H1 (cell line): ENCODE measurements at regions not wholly inside any gene's neighbourhood (a gene's known extent, or its start where the extent isn't known, plus 50 kb on each side); places are given as distances from the start of the nearest gene placed in this dataset.

Experiments used
- CTCF ChIA-PET: fragments of 300-600 bp; sonication (Branson Sonifier 250); formaldehyde crosslinking; loops from one replicate; lab custom pipeline; 2021; ENCODE audit not compliant: partially characterized antibody; lab: Charles Lee
- POLR2A ChIA-PET: fragments of 300-600 bp; sonication (Branson Sonifier 250); formaldehyde crosslinking; loops from one replicate; lab custom pipeline; 2021; ENCODE audit warnings: inconsistent platforms; ENCODE audit not compliant: partially characterized antibody; lab: Charles Lee
- DNase-seq, 2 experiments: peaks; one replicate each; pipeline versions ENCODE4 v3.0.0 to v3.0.0-alpha.2; 2010 to 2022; ENCODE audit warnings: low spot score in 2 of 2, low read depth in 1 of 2, mixed read lengths in 1 of 2
- FAIRE-seq: peaks from 2 replicates; lab custom pipeline; 2011; peaks lifted over from hg19 to GRCh38; lab: Jason Lieb, UNC
- H2AFZ ChIP-seq: 2 replicates; pipeline ENCODE4 v1.8.1; 2012; ENCODE audit warnings: low read length, inconsistent platforms
- H2AK5ac ChIP-seq: 2 replicates; pipeline ENCODE4 v1.6.1; 2013; ENCODE audit warnings: low read depth, low read length
- H2BK120ac ChIP-seq: replicated peaks from 2 replicates; pipeline ENCODE3; 2013; ENCODE audit warnings: low read depth, low read length, inconsistent platforms
- H2BK12ac ChIP-seq: 2 replicates; pipeline ENCODE4 v1.6.1; 2013; ENCODE audit warnings: low read depth, low read length
- H2BK15ac ChIP-seq: 2 replicates; pipeline ENCODE4 v1.6.1; 2013; ENCODE audit warnings: low read length
- H2BK20ac ChIP-seq: 2 replicates; pipeline ENCODE4 v1.6.1; 2013; ENCODE audit warnings: low read length
- H2BK5ac ChIP-seq: 2 replicates; pipeline ENCODE4 v1.6.1; 2013; ENCODE audit warnings: low read depth, low read length
- H3K14ac ChIP-seq: 2 replicates; pipeline ENCODE4 v1.6.1; 2013; ENCODE audit warnings: inconsistent platforms; ENCODE audit not compliant: insufficient read length
- H3K18ac ChIP-seq: 2 replicates; pipeline ENCODE4 v1.6.1; 2013; ENCODE audit warnings: low read length; ENCODE audit errors: extremely low read depth
- H3K23ac ChIP-seq: 2 replicates; pipeline ENCODE4 v1.6.1; 2013; ENCODE audit warnings: inconsistent platforms; ENCODE audit not compliant: insufficient read length
- H3K23me2 ChIP-seq: 2 replicates; pipeline ENCODE4 v1.6.1; 2013; ENCODE audit warnings: low read depth, low read length
- H3K27ac ChIP-seq: 2 replicates; pipeline ENCODE4 v1.6.1; 2011; ENCODE audit warnings: low read depth, low read length, inconsistent platforms
- H3K27me3 ChIP-seq, 4 experiments: replicated peaks in 1 of 4; 1 replicate in 1 of 4; 2 replicates in 3 of 4; pipeline versions ENCODE4 v1.6.1 to v1.8.1; 2011 to 2013; ENCODE audit warnings: low read length in 3 of 4, mild to moderate bottlenecking in 3 of 4, inconsistent platforms in 2 of 4, mixed read lengths in 2 of 4, moderate library complexity in 1 of 4; ENCODE audit not compliant: control insufficient read depth in 3 of 4, insufficient read depth in 3 of 4; ENCODE audit errors: extremely low read depth in 1 of 4
- H3K36me3 ChIP-seq, 4 experiments: 2 replicates each; pipeline versions ENCODE4 v1.6.1 to v1.8.1; 2011 to 2013; ENCODE audit warnings: mild to moderate bottlenecking in 4 of 4, low read length in 3 of 4, moderate library complexity in 2 of 4, control low read depth in 1 of 4, inconsistent platforms in 1 of 4; ENCODE audit not compliant: insufficient read depth in 4 of 4, control insufficient read depth in 2 of 4
- H3K4ac ChIP-seq: replicated peaks from 2 replicates; pipeline ENCODE3; 2013; ENCODE audit warnings: low read length, low read depth, mixed read lengths, inconsistent platforms; ENCODE audit not compliant: insufficient read length
- H3K4me1 ChIP-seq, 4 experiments: replicated peaks in 1 of 4; 1 replicate in 1 of 4; 2 replicates in 3 of 4; pipeline versions ENCODE4 v1.6.1 to v1.8.1; 2011 to 2013; ENCODE audit warnings: low read length in 3 of 4, inconsistent platforms in 2 of 4, mixed read lengths in 1 of 4; ENCODE audit not compliant: insufficient read depth in 4 of 4, control insufficient read depth in 3 of 4
- H3K4me2 ChIP-seq, 2 experiments: 2 replicates each; pipeline versions ENCODE4 v1.6.1 to v1.8.1; 2011 to 2013; ENCODE audit warnings: low read depth in 2 of 2, low read length in 2 of 2, control low read depth in 1 of 2, inconsistent platforms in 1 of 2, mild to moderate bottlenecking in 1 of 2; ENCODE audit not compliant: insufficient read depth in 1 of 2
- H3K4me3 ChIP-seq, 4 experiments: fragments of 200-600, 300-600 bp in 1 of 4; sonication (generic), shearing (Covaris generic), sonication (Bioruptor Twin) in 1 of 4; 2 replicates each; pipeline versions ENCODE4 v1.5.1 to v1.8.1; 2011 to 2016; ENCODE audit warnings: low read length in 4 of 4, low read depth in 3 of 4, control low read depth in 2 of 4, inconsistent platforms in 2 of 4, mild to moderate bottlenecking in 2 of 4, mixed read lengths in 1 of 4, moderate library complexity in 1 of 4; ENCODE audit not compliant: insufficient read depth in 2 of 4; ENCODE audit errors: extremely low read depth in 1 of 4
- H3K56ac ChIP-seq: replicated peaks from 2 replicates; pipeline ENCODE3; 2013; ENCODE audit warnings: low read depth, mild to moderate bottlenecking, mixed read lengths, low read length, inconsistent platforms; ENCODE audit not compliant: insufficient read length
- H3K79me1 ChIP-seq: 2 replicates; pipeline ENCODE4 v1.6.1; 2013; ENCODE audit warnings: low read depth, low read length, control low read depth
- H3K79me2 ChIP-seq, 2 experiments: 2 replicates each; pipeline versions ENCODE4 v1.6.1 to v1.8.1; 2012 to 2013; ENCODE audit warnings: low read length in 2 of 2, mild to moderate bottlenecking in 2 of 2, inconsistent platforms in 1 of 2; ENCODE audit not compliant: insufficient read depth in 2 of 2, control insufficient read depth in 1 of 2
- H3K9ac ChIP-seq, 4 experiments: replicated peaks in 1 of 4; 1 replicate in 1 of 4; 2 replicates in 3 of 4; pipeline versions ENCODE4 v1.6.1 to v1.8.1; 2011 to 2013; ENCODE audit warnings: low read depth in 3 of 4, low read length in 3 of 4, control low read depth in 2 of 4, mild to moderate bottlenecking in 2 of 4, moderate library complexity in 2 of 4, inconsistent platforms in 1 of 4; ENCODE audit errors: extremely low read depth in 1 of 4
- H3K9me3 ChIP-seq, 2 experiments: 2 replicates each; pipeline versions ENCODE4 v1.6.1 to v1.8.1; 2012 to 2013; ENCODE audit warnings: mild to moderate bottlenecking in 2 of 2, moderate library complexity in 2 of 2, control low read depth in 1 of 2, inconsistent platforms in 1 of 2, low read depth in 1 of 2, low read length in 1 of 2, mixed read lengths in 1 of 2; ENCODE audit not compliant: insufficient read depth in 2 of 2
- H4K20me1 ChIP-seq, 2 experiments: replicated peaks in 1 of 2; 2 replicates each; pipeline versions ENCODE3 to v1.8.1; 2011 to 2013; ENCODE audit warnings: inconsistent platforms in 2 of 2, low read length in 2 of 2, mild to moderate bottlenecking in 1 of 2; ENCODE audit not compliant: insufficient read depth in 2 of 2, control insufficient read depth in 1 of 2
- H4K5ac ChIP-seq: 2 replicates; pipeline ENCODE4 v1.6.1; 2013; ENCODE audit warnings: low read length, low read depth, mixed read lengths, inconsistent platforms; ENCODE audit not compliant: insufficient read length
- H4K8ac ChIP-seq: 2 replicates; pipeline ENCODE4 v1.8.0; 2013; ENCODE audit warnings: mild to moderate bottlenecking, moderate library complexity, low read length, inconsistent platforms; ENCODE audit not compliant: insufficient read depth; ENCODE audit errors: extremely low read depth
- H4K91ac ChIP-seq: replicated peaks from 2 replicates; pipeline ENCODE3; 2013; ENCODE audit warnings: low read length, mixed read lengths, inconsistent platforms; ENCODE audit not compliant: insufficient read length
- FOSL1 ChIP-seq: IDR thresholded peaks from 2 replicates; pipeline ENCODE4 v1.6.1; 2011; ENCODE audit warnings: mild to moderate bottlenecking, low read depth, low read length, moderate library complexity; ENCODE audit not compliant: insufficient read depth
- WGBS, 2 experiments: shearing (Covaris generic) in 1 of 2; methylation state at CpG; one replicate each; pipeline versions ENCODE4 v1.1.6 to v1.1.7; 2013 to 2015; ENCODE audit warnings: low lambda C conversion rate in 2 of 2, mixed read lengths in 2 of 2, inconsistent platforms in 1 of 2, low coverage in 1 of 2, missing lambda C conversion rate in 1 of 2; ENCODE audit not compliant: insufficient replicate concordance in 2 of 2, insufficient coverage in 1 of 2, insufficient read length in 1 of 2; ENCODE audit errors: extremely low coverage in 1 of 2, missing lambda C conversion rate in 1 of 2; 5-methylcytosine and 5-hydroxymethylcytosine counted together

- Histone ChIP-seq H4K8ac (no peak overlapping the region), H3K4me1 (no peaks in the 10 kb centered on the region), H3K14ac (no peak overlapping the region), H3K23ac (no peak overlapping the region), H2BK20ac (no peak overlapping the region), H3K23me2 (no peaks in the 10 kb centered on the region), H2BK12ac (no peak overlapping the region), H4K91ac (no peak overlapping the region), H2AK5ac (no peak overlapping the region), H3K9me3 (no peaks in the 10 kb centered on the region), H3K27me3 (no peaks in the 10 kb centered on the region), H3K56ac (no peak overlapping the region), H4K5ac (no peak overlapping the region), H3K4me3 (no peak overlapping the region), H3K9ac (no peak overlapping the region), H3K36me3 (no peaks in the 10 kb centered on the region), H4K20me1 (no peaks in the 10 kb centered on the region), H2BK120ac (no peak overlapping the region), H2AFZ (no peak overlapping the region), H3K18ac (no peak overlapping the region), H3K4ac (no peak overlapping the region), H3K79me1 (no peaks in the 10 kb centered on the region), H3K27ac (no peak overlapping the region), H2BK15ac (no peak overlapping the region), H2BK5ac (no peak overlapping the region), H3K79me2 (no peaks in the 10 kb centered on the region), H3K4me2 (no peak overlapping the region)
- POLR2A ChIA-PET = no interaction called here
- WGBS, 2 experiments = 88% methylated on average over 2 of the region's 2 CpGs; no CpG with 5 or more reads in 1 of the 2 experiments
- FAIRE-seq = no peak
- DNase-seq = no peak
- CTCF ChIA-PET = interaction anchor here (0.6 to 1.4 kb wide), 4 partner anchors 21 to 85 kb away, joined by 3 to 4 read pairs (median 4); no protein-coding TSS in a partner anchor
- no peak for TF ChIP-seq FOSL1
Observed at GRCh38 chr13:24104723-24105122, 55.8 kb upstream of the SPATA13 start.
